ENCODE measurements at regions not wholly inside any gene's neighbourhood (a gene's known extent, or its start where the extent isn't known, plus 50 kb on each side); places are given as distances from the start of the nearest gene placed in this dataset.
"Not testable (repeated sequence)": the region's sequence is repeated elsewhere in the genome, so short reads cannot be mapped to it uniquely, and the experiment has no call there.

DNA sequence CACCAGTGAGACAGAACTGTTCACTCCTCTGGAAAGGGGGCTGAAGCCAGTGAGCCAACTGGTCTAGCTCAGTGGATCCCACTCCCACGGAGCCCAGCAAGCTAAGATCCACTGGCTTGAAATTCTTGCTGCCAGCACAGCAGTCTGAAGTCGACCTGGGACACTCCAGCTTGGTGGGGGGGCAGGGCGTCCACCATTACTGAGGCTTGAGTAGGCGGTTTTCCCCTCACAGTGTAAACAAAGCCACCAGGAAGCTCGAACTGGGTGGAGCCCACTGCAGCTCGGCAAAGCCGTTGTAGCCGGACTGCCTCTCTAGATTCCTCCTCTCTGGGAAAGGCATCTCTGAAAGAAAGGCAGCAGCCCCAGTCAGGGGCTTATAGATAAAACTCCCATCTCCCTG is 52.3 kb upstream of the BBX start:
- DNase-seq: not testable (repeated sequence)
